Smooth muscle cell (in vitro differentiated cells): ENCODE measurements at regions not wholly inside any gene's neighbourhood (a gene's known extent, or its start where the extent isn't known, plus 50 kb on each side); places are given as distances from the start of the nearest gene placed in this dataset.
"Not testable (repeated sequence)": the region's sequence is repeated elsewhere in the genome, so short reads cannot be mapped to it uniquely, and the experiment has no call there.

Source experiments
- DNase-seq: peaks from one replicate; lab custom pipeline; 2025; ENCODE audit not compliant: unreplicated experiment; lab: John Stamatoyannopoulos, UW
- H2AFZ ChIP-seq: fragments of 200-600 bp; sonication (generic); 2 replicates; pipeline ENCODE4 v1.6.0; 2016; ENCODE audit warnings: antibody characterized with exemption, low read depth, mild to moderate bottlenecking
- H3F3A ChIP-seq: fragments of 200-600 bp; sonication (generic); 2 replicates; pipeline ENCODE4 v1.6.0; 2017; ENCODE audit warnings: antibody characterized with exemption, low read depth
- H3K27ac ChIP-seq: fragments of 200-600 bp; sonication (generic); 2 replicates; pipeline ENCODE4 v1.5.1; 2016; ENCODE audit warnings: low read depth, mild to moderate bottlenecking
- H3K27me3 ChIP-seq: fragments of 200-600 bp; sonication (generic); 2 replicates; pipeline ENCODE4 v1.6.1; 2016; ENCODE audit warnings: low read depth, mild to moderate bottlenecking
- H3K36me3 ChIP-seq: fragments of 200-600 bp; sonication (generic); 2 replicates; pipeline ENCODE4 v1.5.1; 2016; ENCODE audit warnings: low read depth
- H3K4me1 ChIP-seq: fragments of 200-600 bp; sonication (generic); 2 replicates; pipeline ENCODE4 v1.5.1; 2016; ENCODE audit warnings: low read depth
- H3K4me2 ChIP-seq: fragments of 200-600 bp; sonication (generic); 2 replicates; pipeline ENCODE4 v1.6.0; 2016; ENCODE audit warnings: mild to moderate bottlenecking
- H3K4me3 ChIP-seq: fragments of 200-600 bp; sonication (generic); 2 replicates; pipeline ENCODE4 v1.5.1; 2016; ENCODE audit warnings: mild to moderate bottlenecking
- H3K79me2 ChIP-seq: fragments of 200-600 bp; sonication (generic); 2 replicates; pipeline ENCODE4 v1.6.0; 2016; ENCODE audit warnings: low read depth, mild to moderate bottlenecking
- H3K9ac ChIP-seq: fragments of 200-600 bp; sonication (generic); 2 replicates; pipeline ENCODE4 v1.6.0; 2016; ENCODE audit warnings: low read depth
- H3K9me3 ChIP-seq: fragments of 200-600 bp; sonication (generic); replicated peaks from 2 replicates; pipeline ENCODE4 v1.5.1; 2016; ENCODE audit warnings: low read depth
- H4K20me1 ChIP-seq: fragments of 200-600 bp; sonication (generic); 2 replicates; pipeline ENCODE4 v1.6.0; 2016; ENCODE audit warnings: low read depth
- CTCF ChIP-seq: fragments of 200-600 bp; sonication (generic); IDR thresholded peaks from 2 replicates; pipeline ENCODE4 v1.5.1; 2017; ENCODE audit warnings: borderline replicate concordance, mild to moderate bottlenecking, antibody characterized with exemption; ENCODE audit not compliant: insufficient read depth, poor library complexity, severe bottlenecking
- WGBS: methylation state at CpG from one replicate; pipeline ENCODE4 v1.1.7; 2016; ENCODE audit warnings: low lambda C conversion rate; 5-methylcytosine and 5-hydroxymethylcytosine counted together

- no peaks in the 10 kb centered on the region for H3K27me3 ChIP-seq
- 91% methylated on average over 3 of the region's 3 CpGs for WGBS
- H3K9me3 ChIP-seq = no peaks in the 10 kb centered on the region
- TF ChIP-seq CTCF = no peak
- no peaks in the 10 kb centered on the region for H3F3A ChIP-seq
- H3K36me3 ChIP-seq = no peaks in the 10 kb centered on the region
- no peak for DNase-seq
- H3K79me2 ChIP-seq = no peaks in the 10 kb centered on the region
- no peak overlapping the region for H3K4me2 ChIP-seq
- H3K9ac ChIP-seq = no peak overlapping the region
- no peak overlapping the region for H2AFZ ChIP-seq
- no peak overlapping the region for H3K27ac ChIP-seq
- H4K20me1 ChIP-seq = no peaks in the 10 kb centered on the region
- no peak overlapping the region for H3K4me3 ChIP-seq
- no peaks in the 10 kb centered on the region for H3K4me1 ChIP-seq
Observed at GRCh38 chr12:90456248-90456647, 498.7 kb downstream of the CCER1 start.

- Histone ChIP-seq H3F3A (no peaks in the 10 kb centered on the region), H3K4me3 (no peak overlapping the region), H2AFZ (no peak overlapping the region), H3K27ac (no peak overlapping the region), H3K27me3 (no peaks in the 10 kb centered on the region), H3K36me3 (no peaks in the 10 kb centered on the region), H3K9ac (no peak overlapping the region), H3K79me2 (no peaks in the 10 kb centered on the region), H3K4me2 (no peak overlapping the region), H3K9me3 (no peaks in the 10 kb centered on the region), H3K4me1 (no peaks in the 10 kb centered on the region), H4K20me1 (no peaks in the 10 kb centered on the region)
- no peak for DNase-seq
- no peak for TF ChIP-seq CTCF
- 56% methylated on average over 2 of the region's 2 CpGs for WGBS
Observed at GRCh38 chr12:90455756-90456155, 499.2 kb downstream of the CCER1 start.

GRCh38 chr12:90449611-90450010 is 505.4 kb downstream of the CCER1 start:
- no peaks in the 10 kb centered on the region for H3K36me3 ChIP-seq
- TF ChIP-seq CTCF = no peak

GRCh38 chr12:90443466-90443865 is 511.5 kb downstream of the CCER1 start:
- 78% methylated on average over 7 of the region's 7 CpGs for WGBS
- H3K4me1 ChIP-seq, H2AFZ ChIP-seq, H3K36me3 ChIP-seq, H3K9me3 ChIP-seq, H4K20me1 ChIP-seq, H3K27me3 ChIP-seq, DNase-seq, H3K79me2 ChIP-seq, H3K4me2 ChIP-seq, H3K27ac ChIP-seq, H3F3A ChIP-seq, H3K4me3 ChIP-seq, H3K9ac ChIP-seq: not testable (repeated sequence)

More at GRCh38 chr12:90449611-90450010, 505.4 kb downstream of the CCER1 start:
- Histone ChIP-seq H3K79me2 (no peaks in the 10 kb centered on the region), H2AFZ (no peak overlapping the region), H3K4me2 (no peak overlapping the region), H3K27ac (no peak overlapping the region), H3K27me3 (no peaks in the 10 kb centered on the region), H3K4me1 (no peaks in the 10 kb centered on the region), H3K9ac (no peak overlapping the region), H3F3A (no peaks in the 10 kb centered on the region), H3K4me3 (no peak overlapping the region), H3K9me3 (no peaks in the 10 kb centered on the region), H4K20me1 (no peaks in the 10 kb centered on the region)
- DNase-seq = no peak
